HCT116 (cell line): ENCODE measurements at regions not wholly inside any gene's neighbourhood (a gene's known extent, or its start where the extent isn't known, plus 50 kb on each side); places are given as distances from the start of the nearest gene placed in this dataset.

Source experiments
- CBX3 ChIP-seq: IDR thresholded peaks from 2 replicates; pipeline ENCODE4 v1.6.1; 2012; ENCODE audit warnings: low read depth
- CTCF ChIP-seq, 3 experiments: fragments of 200-600 bp in 1 of 3; sonication (generic) in 1 of 3; IDR thresholded peaks in 2 of 3; conservative IDR thresholded peaks in 1 of 3; 2 replicates each; pipeline ENCODE4 v1.5.1; 2012 to 2017; ENCODE audit warnings: low read depth in 2 of 3, low read length in 2 of 3, antibody characterized with exemption in 1 of 3, borderline replicate concordance in 1 of 3, control low read depth in 1 of 3, mild to moderate bottlenecking in 1 of 3, mixed read lengths in 1 of 3, mixed run types in 1 of 3, moderate library complexity in 1 of 3; ENCODE audit not compliant: insufficient read depth in 1 of 3
- EZH2 ChIP-seq: fragments of 200-600 bp; sonication (generic); IDR thresholded peaks from 2 replicates; pipeline ENCODE4 v1.6.1; 2017; ENCODE audit warnings: antibody characterized with exemption, mixed run types
- EZH2phosphoT487 ChIP-seq: fragments of 200-600 bp; IDR thresholded peaks from 2 replicates; pipeline ENCODE4 v1.6.1; 2018; ENCODE audit warnings: antibody characterized with exemption, borderline replicate concordance
- MAX ChIP-seq: IDR thresholded peaks from 2 replicates; pipeline ENCODE4 v1.6.1; 2012
- POLR2A ChIP-seq: IDR thresholded peaks from 2 replicates; pipeline ENCODE4 v1.7.0; 2011; ENCODE audit warnings: borderline replicate concordance; ENCODE audit not compliant: insufficient read depth, insufficient read length; ENCODE audit errors: extremely low read depth
- POLR2AphosphoS5 ChIP-seq: IDR thresholded peaks from 2 replicates; pipeline ENCODE4 v1.6.1; 2011; ENCODE audit warnings: mild to moderate bottlenecking, low read depth, low read length, moderate library complexity
- REST ChIP-seq: IDR thresholded peaks from 2 replicates; pipeline ENCODE4 v1.6.1; 2012; ENCODE audit warnings: low read depth
- TCF7L2 ChIP-seq: IDR thresholded peaks from 2 replicates; pipeline ENCODE4 v1.7.0; 2011; ENCODE audit warnings: borderline replicate concordance, inconsistent platforms; ENCODE audit not compliant: insufficient read depth, insufficient read length; ENCODE audit errors: extremely low read depth
- YY1 ChIP-seq: IDR thresholded peaks from 2 replicates; pipeline ENCODE4 v1.6.1; 2011; ENCODE audit warnings: low read length, low read depth, moderate library complexity, mild to moderate bottlenecking; ENCODE audit not compliant: insufficient replicate concordance; ENCODE audit errors: extremely low read depth

- TF ChIP-seq CTCF (IDR thresholded peaks at IDR 0.05 in 2 of 3, conservative IDR thresholded peaks at IDR 0.05 in 1 of 3; ENCODE audit: borderline replicate concordance in 1 of 3, insufficient read depth in 1 of 3, low read depth in 2 of 3, low read length in 2 of 3) (no peak), CBX3 (no peak), YY1 (no peak), EZH2 (no peak), POLR2A (no peak), REST (no peak), POLR2AphosphoS5 (no peak), EZH2phosphoT487 (no peak), TCF7L2 (no peak), MAX (no peak)
These were observed 110.2 kb upstream of the TSHZ3 start for GRCh38 chr19:31459430-31459829.
